Stimulated activated CD4-positive, alpha-beta T cell treated with anti-CD3 and anti-CD28 coated beads, Interleukin-15, amount 100 ng/mL, for 24 hours (primary cell): ENCODE measurements at regions not wholly inside any gene's neighbourhood (a gene's known extent, or its start where the extent isn't known, plus 50 kb on each side); places are given as distances from the start of the nearest gene placed in this dataset.
"Not testable (repeated sequence)": the region's sequence is repeated elsewhere in the genome, so short reads cannot be mapped to it uniquely, and the experiment has no call there.

Experiments
- DNase-seq: peaks from one replicate; pipeline ENCODE4 v3.0.0-alpha.2; 2020

GRCh38 chr13:81874681-81875661, 1534.0 kb upstream of the SPRY2 start:
- DNase-seq: no peak

- no peak for DNase-seq
These were observed 1533.3 kb upstream of the SPRY2 start for GRCh38 chr13:81874253-81874652.

GRCh38 chr13:81872581-81872980, 1531.7 kb upstream of the SPRY2 start:
- no peak for DNase-seq

GRCh38 chr13:81871751-81872325, 1530.9 kb upstream of the SPRY2 start:
- DNase-seq: not testable (repeated sequence)

- DNase-seq: no peak
These were observed 1507.4 kb upstream of the SPRY2 start for GRCh38 chr13:81848291-81848690.

- no peak for DNase-seq
These were observed 1505.8 kb upstream of the SPRY2 start for GRCh38 chr13:81846771-81847170.

- no peak for DNase-seq
These were observed 1480.3 kb upstream of the SPRY2 start for GRCh38 chr13:81821259-81821658.

- DNase-seq: no peak
These were observed 1459.5 kb upstream of the SPRY2 start for GRCh38 chr13:81800433-81800832.

- DNase-seq: no peak
These were observed 1454.8 kb upstream of the SPRY2 start for GRCh38 chr13:81795710-81796109.

GRCh38 chr13:81791641-81792040, 1450.7 kb upstream of the SPRY2 start:
- DNase-seq: no peak

GRCh38 chr13:81781471-81781870, 1440.5 kb upstream of the SPRY2 start:
- no peak for DNase-seq

GRCh38 chr13:81779876-81780275, 1439.0 kb upstream of the SPRY2 start:
- DNase-seq: no peak

- DNase-seq: no peak
These were observed 1437.4 kb upstream of the SPRY2 start for GRCh38 chr13:81778350-81778749.

- DNase-seq: no peak
These were observed 1432.3 kb upstream of the SPRY2 start for GRCh38 chr13:81773263-81773662.

GRCh38 chr13:81771951-81772350, 1431.0 kb upstream of the SPRY2 start:
- no peak for DNase-seq

GRCh38 chr13:81770868-81771505, 1430.1 kb upstream of the SPRY2 start:
- no peak for DNase-seq

GRCh38 chr13:81762449-81762848, 1421.5 kb upstream of the SPRY2 start:
- no peak for DNase-seq

- no peak for DNase-seq
These were observed 1419.4 kb upstream of the SPRY2 start for GRCh38 chr13:81760316-81760715.

- no peak for DNase-seq
These were observed 1416.5 kb upstream of the SPRY2 start for GRCh38 chr13:81757348-81757970.

- DNase-seq: no peak
These were observed 1404.5 kb upstream of the SPRY2 start for GRCh38 chr13:81745391-81745790.

GRCh38 chr13:81738364-81738763, 1397.4 kb upstream of the SPRY2 start:
- DNase-seq: no peak

GRCh38 chr13:81726037-81726726, 1385.3 kb upstream of the SPRY2 start:
- DNase-seq: no peak

- DNase-seq: no peak
These were observed 1381.5 kb upstream of the SPRY2 start for GRCh38 chr13:81722456-81722855.
